GM19023 (cell line): ENCODE measurements at regions not wholly inside any gene's neighbourhood (a gene's known extent, or its start where the extent isn't known, plus 50 kb on each side); places are given as distances from the start of the nearest gene placed in this dataset.
"Not testable (repeated sequence)": the region's sequence is repeated elsewhere in the genome, so short reads cannot be mapped to it uniquely, and the experiment has no call there.

Source experiments
- ATAC-seq: cut with Tn5 transposase; IDR thresholded peaks from one replicate; pipeline ENCODE4 v1.9.1; 2021; ENCODE audit warnings: mild to moderate bottlenecking, moderate library complexity; ENCODE audit not compliant: unreplicated experiment

DNA sequence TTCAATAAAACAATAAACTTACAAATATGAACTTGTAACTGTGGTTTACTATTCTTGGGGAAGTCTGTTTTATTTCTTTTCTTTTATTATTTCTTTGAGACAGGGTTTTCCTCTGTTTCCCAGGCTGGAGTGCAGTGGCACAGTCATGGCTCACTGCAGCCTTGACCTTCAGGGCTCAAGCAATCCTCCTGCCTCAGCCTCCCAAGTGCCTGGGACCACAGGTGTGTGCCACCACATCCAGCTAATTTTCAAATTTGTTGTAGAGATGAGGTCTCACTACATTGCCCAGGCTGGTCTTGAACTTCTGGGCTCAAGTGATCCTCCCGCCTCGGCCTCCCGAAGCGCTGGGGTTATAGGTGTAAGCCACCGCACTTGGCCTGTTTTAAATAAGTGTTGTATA lies 343.4 kb downstream of the SOX9 start:
- ATAC-seq: not testable (repeated sequence)

DNA sequence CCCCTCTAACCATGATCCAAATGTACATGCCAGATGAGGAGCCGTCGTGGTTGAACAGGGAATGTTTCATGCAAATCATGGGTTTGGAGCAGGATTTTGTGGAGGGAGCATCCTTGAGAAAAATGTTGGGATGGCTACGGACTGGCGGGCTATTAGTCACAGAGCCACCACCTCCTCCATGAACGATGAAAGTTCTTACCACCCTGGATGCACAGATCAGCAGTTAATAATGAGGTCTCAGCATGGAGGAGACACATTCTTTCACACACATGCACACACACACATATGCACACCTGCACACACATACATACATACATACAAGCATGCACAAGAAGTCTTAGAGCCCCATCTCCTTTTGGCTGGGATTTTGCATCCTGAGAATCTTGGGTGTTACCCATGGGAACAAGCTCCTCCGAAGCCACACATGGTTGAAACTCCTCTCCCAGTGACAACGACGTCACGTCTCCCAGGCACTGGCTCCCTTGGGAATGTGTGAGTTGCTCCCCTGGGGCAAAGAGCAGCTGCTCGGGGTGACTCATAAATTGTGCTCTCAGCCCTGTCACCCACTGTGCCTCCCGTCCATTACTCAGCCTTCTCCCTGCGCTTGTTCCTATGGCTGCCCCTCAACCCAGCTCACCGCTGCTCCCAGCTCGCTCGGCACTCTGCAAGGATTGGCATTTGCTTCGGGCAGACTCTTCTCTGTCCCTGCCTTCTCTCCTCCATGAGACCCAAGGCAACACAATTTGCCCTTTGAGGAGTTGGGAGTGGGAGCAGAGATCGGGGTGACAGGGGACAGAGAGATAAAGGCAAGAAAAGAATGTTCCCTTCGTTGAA lies 344.6 kb downstream of the SOX9 start:
- no peak for ATAC-seq

DNA sequence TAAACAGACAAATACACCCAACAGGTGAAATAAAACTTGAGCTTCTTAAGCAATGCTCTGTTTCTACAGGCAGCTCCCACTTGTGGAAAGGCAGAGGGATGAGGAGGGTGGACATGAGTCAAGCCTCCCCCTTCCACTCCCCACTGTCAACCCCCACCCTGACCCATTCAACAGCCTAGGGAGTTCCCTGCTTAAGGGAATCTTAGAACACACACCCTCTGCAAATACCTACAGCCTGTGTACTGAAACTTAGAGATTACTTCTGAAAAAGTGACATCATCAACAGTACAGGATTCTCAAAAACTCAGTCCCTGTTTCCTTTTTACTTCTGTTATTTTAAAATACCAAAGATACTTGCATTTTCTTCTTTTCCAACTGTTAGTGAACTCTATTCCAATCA lies 345.4 kb downstream of the SOX9 start:
- ATAC-seq: peak; percentile 50

DNA sequence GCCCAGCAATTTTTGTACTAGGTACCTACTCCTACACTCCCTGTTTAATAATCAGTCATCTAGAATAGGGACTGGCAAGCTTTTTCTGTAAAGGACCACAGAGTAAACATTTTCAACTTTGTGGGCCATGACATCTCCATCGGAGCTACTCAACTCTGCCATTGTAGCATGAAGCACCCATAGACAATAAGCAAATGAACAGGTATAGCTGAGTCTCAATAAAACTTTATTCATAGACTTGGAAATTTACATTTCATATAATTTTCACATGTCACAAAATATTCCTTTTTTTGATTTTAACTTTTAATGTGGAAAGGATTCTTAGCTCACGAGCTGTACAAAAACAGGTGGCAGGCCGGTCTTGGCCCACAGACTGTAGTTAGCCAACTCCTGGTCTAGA lies 345.8 kb downstream of the SOX9 start:
- ATAC-seq: no peak

DNA sequence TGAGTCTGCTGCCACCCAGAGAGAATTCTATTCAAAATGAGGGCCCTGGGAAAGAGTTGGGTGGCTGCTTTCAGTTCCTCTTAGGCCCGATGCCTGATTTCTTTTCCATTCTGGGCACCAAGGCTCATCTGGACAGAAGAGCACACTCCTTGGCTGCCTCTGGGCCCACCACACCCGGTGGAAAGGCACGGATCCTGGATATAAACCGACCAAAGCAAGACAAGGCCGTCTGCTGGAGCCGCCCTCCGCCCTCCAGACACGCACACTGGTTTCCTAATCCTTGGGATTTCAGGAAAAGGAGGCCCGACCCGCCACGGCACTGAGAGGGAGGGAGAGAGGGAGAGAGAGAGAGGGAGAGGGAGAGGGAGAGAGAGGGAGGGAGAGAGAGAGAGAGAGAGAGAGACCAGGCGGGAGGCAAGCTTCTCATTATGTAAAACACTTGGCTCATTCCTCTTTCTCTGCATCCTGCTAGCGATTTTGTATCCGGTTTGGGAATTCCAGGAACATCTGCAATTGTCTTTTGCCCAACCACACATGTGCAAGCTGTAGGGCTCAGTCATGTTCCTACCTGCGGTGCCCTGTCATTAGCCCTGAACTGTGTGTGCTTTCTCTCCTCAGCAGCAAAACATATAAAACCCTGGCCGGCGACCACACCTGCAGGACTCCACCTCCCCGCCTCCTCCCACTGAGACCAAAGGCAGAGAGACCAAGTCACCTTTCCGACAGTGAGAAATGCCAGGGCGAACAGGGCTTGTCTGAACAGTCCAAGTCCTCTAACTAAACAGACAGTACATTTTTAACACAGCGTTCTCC lies 347.2 kb downstream of the SOX9 start:
- no peak for ATAC-seq

- ATAC-seq: no peak
Observed at GRCh38 chr17:72468841-72469240, 348.0 kb downstream of the SOX9 start.

- ATAC-seq: no peak
Observed at GRCh38 chr17:72470121-72470705, 349.4 kb downstream of the SOX9 start.

DNA sequence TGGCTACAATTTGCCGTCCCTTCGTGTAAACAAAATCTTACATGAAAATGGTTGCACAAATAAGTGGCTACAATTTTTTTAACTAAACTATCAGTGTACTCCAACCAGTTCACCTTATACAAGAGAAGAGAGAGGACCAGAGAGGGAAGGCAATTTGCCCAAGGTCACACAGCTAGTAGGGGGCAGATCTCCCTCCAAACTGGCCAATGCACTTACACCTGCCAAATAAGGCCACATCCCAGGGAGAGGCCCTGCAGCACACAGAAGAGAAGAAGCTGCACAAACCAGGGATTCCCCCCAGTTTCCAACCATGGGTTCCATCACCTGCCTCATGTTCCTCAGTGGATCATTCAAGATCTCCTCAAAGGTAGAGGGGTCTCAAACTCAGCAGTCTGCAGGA lies 349.9 kb downstream of the SOX9 start:
- ATAC-seq: no peak

DNA sequence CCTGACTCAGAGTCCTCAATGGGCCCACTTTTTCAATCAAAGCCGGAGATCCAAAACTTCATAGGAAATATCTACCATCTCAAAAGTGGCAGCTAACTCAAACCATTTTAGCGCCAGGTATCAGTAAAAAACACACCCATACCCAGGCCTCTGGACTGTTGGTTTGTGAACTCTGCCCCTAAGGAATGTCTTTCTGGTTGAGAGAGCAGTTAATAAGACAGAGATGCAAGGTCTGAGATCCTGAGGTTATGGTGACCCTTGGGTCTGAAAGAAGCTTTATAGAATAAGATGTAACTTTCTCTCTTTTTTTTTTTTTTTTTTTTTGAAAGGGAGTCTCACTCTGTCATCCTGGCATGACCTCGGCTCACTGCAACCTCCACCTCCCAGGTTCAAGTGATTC lies 350.5 kb downstream of the SOX9 start:
- ATAC-seq: no peak

- ATAC-seq: no peak
Observed at GRCh38 chr17:72472106-72472505, 351.3 kb downstream of the SOX9 start.

GRCh38 chr17:72472853-72473390 lies 352.1 kb downstream of the SOX9 start:
- ATAC-seq: not testable (repeated sequence)

- no peak for ATAC-seq
Observed at GRCh38 chr17:72474243-72474642, 353.4 kb downstream of the SOX9 start.

DNA sequence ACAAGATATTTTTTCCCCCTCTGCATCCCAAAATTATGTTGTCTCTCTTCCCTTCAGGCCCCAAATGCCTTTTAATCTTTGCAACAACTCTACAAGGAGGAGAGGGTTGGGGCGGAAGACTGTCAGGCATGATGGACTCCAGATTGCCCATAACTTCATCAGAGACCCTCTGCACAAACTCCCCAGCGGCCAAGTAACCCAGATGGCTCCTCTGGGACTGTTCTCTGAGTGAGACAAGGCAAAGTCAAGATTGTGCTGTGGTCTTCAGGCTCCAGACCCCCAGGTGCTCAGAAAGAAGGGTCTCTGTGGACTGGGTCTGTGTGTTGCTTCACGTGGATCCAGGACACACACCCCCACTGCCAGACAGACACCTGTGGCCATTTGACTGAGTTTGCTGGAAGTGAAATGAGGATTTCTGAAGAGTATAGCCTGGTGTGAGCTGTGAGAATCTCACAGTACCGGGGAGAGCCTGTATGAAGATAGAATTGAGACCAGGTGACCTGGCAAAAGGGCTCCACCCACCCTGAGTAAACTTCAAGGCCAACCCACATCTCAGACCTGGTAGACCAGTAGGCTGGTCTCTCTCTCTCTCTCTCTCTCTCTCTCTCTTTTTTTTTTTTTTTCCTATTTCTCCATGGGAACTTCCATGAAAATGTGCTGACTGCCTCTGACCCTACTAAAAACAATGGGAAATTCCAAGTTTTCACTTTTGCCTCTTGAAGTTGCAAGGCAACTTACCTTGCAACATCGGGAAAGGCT lies 354.1 kb downstream of the SOX9 start:
- no peak for ATAC-seq

DNA sequence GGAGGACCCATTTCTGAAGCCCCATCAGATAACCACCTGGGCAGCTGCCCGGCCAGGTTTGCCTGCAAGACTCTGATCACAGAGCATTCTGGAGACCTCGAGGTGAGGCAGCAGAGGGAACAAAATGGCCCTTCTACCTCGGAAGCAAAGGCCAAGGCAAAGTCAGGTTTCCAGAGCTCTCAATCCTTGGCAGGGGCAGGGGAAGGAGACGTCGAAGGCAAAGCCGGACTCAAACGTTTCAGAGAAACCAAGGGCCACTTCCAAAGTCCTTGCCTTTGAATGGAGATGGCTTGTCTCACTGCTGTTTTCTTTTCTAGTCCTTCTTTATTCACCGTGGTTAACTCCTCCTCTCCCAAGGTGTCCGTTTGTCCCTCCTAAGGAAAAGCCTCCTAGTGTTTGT lies 355.3 kb downstream of the SOX9 start:
- ATAC-seq: no peak

- ATAC-seq: no peak
Observed at GRCh38 chr17:72476575-72476986, 355.8 kb downstream of the SOX9 start.

- no peak for ATAC-seq
Observed at GRCh38 chr17:72477491-72477890, 356.7 kb downstream of the SOX9 start.

DNA sequence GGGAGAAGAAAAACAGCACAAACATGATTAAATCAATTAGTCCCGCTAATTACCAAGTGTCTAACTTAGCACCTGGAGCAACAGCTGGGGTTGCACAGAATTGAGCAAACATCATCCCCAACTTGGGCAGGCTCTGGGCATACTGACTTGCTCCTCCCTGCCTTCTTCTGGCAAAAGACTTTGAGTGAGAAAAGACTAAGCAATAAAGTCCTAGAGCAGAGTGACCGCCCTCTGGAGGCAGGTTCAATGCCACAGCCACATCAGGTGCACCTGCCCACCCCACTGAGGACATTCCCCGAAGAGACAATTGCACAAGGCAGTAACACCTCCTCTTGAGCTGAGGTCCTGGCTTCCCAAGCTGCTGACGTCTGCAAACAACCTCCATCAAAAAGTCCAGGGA lies 358.3 kb downstream of the SOX9 start:
- no peak for ATAC-seq

GRCh38 chr17:72481572-72481971 lies 360.8 kb downstream of the SOX9 start:
- no peak for ATAC-seq

DNA sequence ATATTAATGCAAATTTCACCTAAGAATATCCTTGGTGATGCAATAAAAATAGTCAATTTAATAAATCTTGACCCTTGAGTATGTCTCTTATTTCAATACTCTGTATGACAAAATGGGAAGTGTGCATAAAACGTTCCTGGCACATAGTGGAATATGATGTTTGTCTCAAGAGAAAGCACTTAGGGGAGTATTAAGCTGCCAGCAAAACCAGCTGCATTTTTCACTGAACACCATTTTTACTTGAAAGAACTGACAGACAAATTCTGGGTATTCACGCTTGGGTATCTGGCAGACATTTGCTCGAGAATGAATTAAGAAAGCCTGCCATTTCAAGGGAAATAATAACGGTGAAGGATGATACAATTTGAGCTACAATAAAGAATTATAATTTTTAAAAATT lies 364.8 kb downstream of the SOX9 start:
- no peak for ATAC-seq

DNA sequence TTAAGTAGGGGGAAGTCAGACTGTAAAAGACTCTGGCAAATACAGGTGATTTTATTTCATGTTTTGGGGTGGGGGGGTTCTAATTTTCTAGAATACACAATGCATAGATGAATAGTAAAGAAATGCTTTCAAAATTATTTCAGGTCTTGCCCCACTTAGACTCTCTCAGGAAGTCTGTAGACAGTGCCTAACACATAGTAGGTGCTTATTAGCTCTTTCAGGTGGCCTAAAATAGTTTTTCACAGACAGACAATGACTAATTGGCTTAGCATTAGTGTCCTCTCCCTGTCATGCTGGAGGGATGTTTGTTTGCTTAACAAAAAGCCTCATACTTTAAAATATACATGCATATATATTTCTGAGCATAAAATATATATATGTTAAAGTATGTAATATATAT lies 366.0 kb downstream of the SOX9 start:
- no peak for ATAC-seq
